DMS53 treated with DMSO at 0.1 percent for 48 hours (cell line): ENCODE measurements at regions not wholly inside any gene's neighbourhood (a gene's known extent, or its start where the extent isn't known, plus 50 kb on each side); places are given as distances from the start of the nearest gene placed in this dataset.
A peak's percentile ranks its signal among the peaks of the same experiment; 100 is the strongest.

ENCODE experiments used
- DNase-seq: peaks from one replicate; lab custom pipeline; 2025; ENCODE audit not compliant: unreplicated experiment; lab: John Stamatoyannopoulos, UW

- no peak for DNase-seq
Measured at GRCh38 chr11:19474954-19475721, 234.4 kb upstream of the E2F8 start.

GRCh38 chr11:19474211-19474610 lies 233.5 kb upstream of the E2F8 start:
- no peak for DNase-seq

- no peak for DNase-seq
Measured at GRCh38 chr11:19472679-19473078, 231.9 kb upstream of the E2F8 start.

GRCh38 chr11:19467904-19468303 lies 227.2 kb upstream of the E2F8 start:
- no peak for DNase-seq

- no peak for DNase-seq
Measured at GRCh38 chr11:19466314-19466713, 225.6 kb upstream of the E2F8 start.

- no peak for DNase-seq
Measured at GRCh38 chr11:19463976-19464375, 223.2 kb upstream of the E2F8 start.

- DNase-seq = no peak
Measured at GRCh38 chr11:19460718-19461405, 220.1 kb upstream of the E2F8 start.

GRCh38 chr11:19459240-19459639 lies 218.5 kb upstream of the E2F8 start:
- DNase-seq = no peak

GRCh38 chr11:19458721-19459120 lies 218.0 kb upstream of the E2F8 start:
- no peak for DNase-seq

- no peak for DNase-seq
Measured at GRCh38 chr11:19458231-19458630, 217.5 kb upstream of the E2F8 start.

GRCh38 chr11:19455731-19456130 lies 215.0 kb upstream of the E2F8 start:
- no peak for DNase-seq

GRCh38 chr11:19453651-19454257 lies 213.0 kb upstream of the E2F8 start:
- DNase-seq = no peak

- no peak for DNase-seq
Measured at GRCh38 chr11:19451609-19452008, 210.9 kb upstream of the E2F8 start.

GRCh38 chr11:19450282-19450681 lies 209.5 kb upstream of the E2F8 start:
- DNase-seq = no peak

GRCh38 chr11:19448651-19449050 lies 207.9 kb upstream of the E2F8 start:
- DNase-seq = no peak

- no peak for DNase-seq
Measured at GRCh38 chr11:19447150-19447566, 206.4 kb upstream of the E2F8 start.

GRCh38 chr11:19445771-19446170 lies 205.0 kb upstream of the E2F8 start:
- no peak for DNase-seq

- no peak for DNase-seq
Measured at GRCh38 chr11:19444231-19444630, 203.5 kb upstream of the E2F8 start.

- no peak for DNase-seq
Measured at GRCh38 chr11:19442554-19442910, 201.8 kb upstream of the E2F8 start.

GRCh38 chr11:19441752-19442553 lies 201.2 kb upstream of the E2F8 start:
- peak; percentile 62 for DNase-seq

GRCh38 chr11:19441288-19441687 lies 200.5 kb upstream of the E2F8 start:
- DNase-seq = no peak
